Stimulated activated CD8-positive, alpha-beta memory T cell treated with anti-CD3 and anti-CD28 coated beads, Interleukin-4, amount 100 ng/mL, for 24 hours (primary cell): ENCODE measurements at regions not wholly inside any gene's neighbourhood (a gene's known extent, or its start where the extent isn't known, plus 50 kb on each side); places are given as distances from the start of the nearest gene placed in this dataset.

Source experiments
- DNase-seq: peaks from one replicate; pipeline ENCODE4 v3.0.0-alpha.2; 2020; ENCODE audit warnings: low read depth

GRCh38 chr6:163806755-163807499 lies 392.4 kb downstream of the QKI start:
- no peak for DNase-seq

- no peak for DNase-seq
Measured at GRCh38 chr6:163804991-163805390, 390.5 kb downstream of the QKI start.

GRCh38 chr6:163802267-163802666 lies 387.7 kb downstream of the QKI start:
- DNase-seq: no peak

- no peak for DNase-seq
Measured at GRCh38 chr6:163797296-163797845, 382.9 kb downstream of the QKI start.

GRCh38 chr6:163793011-163793983 lies 378.8 kb downstream of the QKI start:
- no peak for DNase-seq

- no peak for DNase-seq
Measured at GRCh38 chr6:163790266-163790840, 375.8 kb downstream of the QKI start.

- DNase-seq: no peak
Measured at GRCh38 chr6:163789199-163789810, 374.8 kb downstream of the QKI start.

GRCh38 chr6:163786995-163787671 lies 372.6 kb downstream of the QKI start:
- no peak for DNase-seq

GRCh38 chr6:163782436-163783003 lies 368.0 kb downstream of the QKI start:
- no peak for DNase-seq

GRCh38 chr6:163780994-163781393 lies 366.5 kb downstream of the QKI start:
- no peak for DNase-seq

GRCh38 chr6:163779727-163780284 lies 365.3 kb downstream of the QKI start:
- no peak for DNase-seq

- no peak for DNase-seq
Measured at GRCh38 chr6:163777716-163778115, 363.2 kb downstream of the QKI start.

GRCh38 chr6:163776906-163777686 lies 362.6 kb downstream of the QKI start:
- DNase-seq: no peak

- DNase-seq: no peak
Measured at GRCh38 chr6:163776196-163776905, 361.8 kb downstream of the QKI start.

- no peak for DNase-seq
Measured at GRCh38 chr6:163775313-163775712, 360.8 kb downstream of the QKI start.

GRCh38 chr6:163774485-163774884 lies 360.0 kb downstream of the QKI start:
- DNase-seq: no peak

- no peak for DNase-seq
Measured at GRCh38 chr6:163773646-163774045, 359.1 kb downstream of the QKI start.

GRCh38 chr6:163772701-163773100 lies 358.2 kb downstream of the QKI start:
- no peak for DNase-seq

GRCh38 chr6:163771180-163771579 lies 356.7 kb downstream of the QKI start:
- no peak for DNase-seq
